Type B pancreatic cell (in vitro differentiated cells): ENCODE measurements at regions not wholly inside any gene's neighbourhood (a gene's known extent, or its start where the extent isn't known, plus 50 kb on each side); places are given as distances from the start of the nearest gene placed in this dataset.

ENCODE experiments used
- DNase-seq: peaks from one replicate; pipeline ENCODE4 v3.0.0; 2021; ENCODE audit warnings: mixed read lengths; ENCODE audit not compliant: unreplicated experiment; ENCODE audit errors: extremely low spot score
- H3K27ac Mint-ChIP-seq: 2 replicates; pipeline ENCODE4 v1.8.0; 2021; ENCODE audit warnings: mild to moderate bottlenecking, mixed read lengths
- H3K27me3 Mint-ChIP-seq: 2 replicates; pipeline ENCODE4 v1.8.0; 2021; ENCODE audit warnings: mixed read lengths
- H3K36me3 Mint-ChIP-seq: 2 replicates; pipeline ENCODE4 v1.8.0; 2021; ENCODE audit warnings: mixed read lengths
- H3K4me1 Mint-ChIP-seq: one replicate; pipeline ENCODE4 v1.8.0; 2021; ENCODE audit warnings: mixed read lengths; ENCODE audit not compliant: unreplicated experiment
- H3K4me3 Mint-ChIP-seq: 2 replicates; pipeline ENCODE4 v1.8.0; 2021; ENCODE audit warnings: mild to moderate bottlenecking, mixed read lengths
- H3K9me3 Mint-ChIP-seq: 2 replicates; pipeline ENCODE4 v1.8.0; 2021; ENCODE audit warnings: mixed read lengths
- CTCF ChIP-seq: fragments of 200-600 bp; sonication (generic); conservative IDR thresholded peaks from 2 replicates; pipeline ENCODE4 v1.5.0; 2021; ENCODE audit warnings: antibody characterized with exemption, mild to moderate bottlenecking

GRCh38 chr5:89297066-89297465 lies 414.1 kb upstream of the MEF2C start:
- Mint-ChIP-seq H3K9me3 (no peaks in the 10 kb centered on the region), H3K36me3 (no peaks in the 10 kb centered on the region), H3K4me3 (no peak overlapping the region), H3K27me3 (no peaks in the 10 kb centered on the region), H3K4me1 (no peaks in the 10 kb centered on the region), H3K27ac (no peak overlapping the region)
- no peak for TF ChIP-seq CTCF
- no peak for DNase-seq

- no peak overlapping the region for H3K4me3 Mint-ChIP-seq
- H3K27me3 Mint-ChIP-seq, result no peaks in the 10 kb centered on the region
- no peak overlapping the region for H3K27ac Mint-ChIP-seq
- no peaks in the 10 kb centered on the region for H3K4me1 Mint-ChIP-seq
- H3K9me3 Mint-ChIP-seq, result no peaks in the 10 kb centered on the region
- no peak for TF ChIP-seq CTCF
- H3K36me3 Mint-ChIP-seq, result no peaks in the 10 kb centered on the region
- no peak for DNase-seq
These were observed 410.8 kb upstream of the MEF2C start for GRCh38 chr5:89293810-89294209.

GRCh38 chr5:89292487-89292886 lies 409.5 kb upstream of the MEF2C start:
- no peaks in the 10 kb centered on the region for H3K27me3 Mint-ChIP-seq

GRCh38 chr5:89289604-89290003 lies 406.6 kb upstream of the MEF2C start:
- Mint-ChIP-seq H3K36me3 (no peaks in the 10 kb centered on the region), H3K27ac (no peak overlapping the region), H3K4me1 (no peaks in the 10 kb centered on the region), H3K27me3 (no peaks in the 10 kb centered on the region), H3K9me3 (no peaks in the 10 kb centered on the region), H3K4me3 (no peak overlapping the region)
- DNase-seq, result no peak
- TF ChIP-seq CTCF, result no peak

More at GRCh38 chr5:89292487-89292886, 409.5 kb upstream of the MEF2C start:
- Mint-ChIP-seq H3K27ac (no peak overlapping the region), H3K9me3 (no peaks in the 10 kb centered on the region), H3K4me1 (no peaks in the 10 kb centered on the region), H3K36me3 (no peaks in the 10 kb centered on the region), H3K4me3 (no peak overlapping the region)
- TF ChIP-seq CTCF, result no peak
- DNase-seq, result no peak

- H3K4me1 Mint-ChIP-seq, result no peaks in the 10 kb centered on the region
- no peak for DNase-seq
These were observed 405.0 kb upstream of the MEF2C start for GRCh38 chr5:89287964-89288363.

More at GRCh38 chr5:89287964-89288363, 405.0 kb upstream of the MEF2C start:
- no peaks in the 10 kb centered on the region for H3K9me3 Mint-ChIP-seq
- no peaks in the 10 kb centered on the region for H3K36me3 Mint-ChIP-seq
- no peaks in the 10 kb centered on the region for H3K27me3 Mint-ChIP-seq
- H3K4me3 Mint-ChIP-seq, result no peak overlapping the region
- TF ChIP-seq CTCF, result no peak
- no peak overlapping the region for H3K27ac Mint-ChIP-seq
